HG03196 (cell line): ENCODE measurements at regions not wholly inside any gene's neighbourhood (a gene's known extent, or its start where the extent isn't known, plus 50 kb on each side); places are given as distances from the start of the nearest gene placed in this dataset.
"Not testable (repeated sequence)": the region's sequence is repeated elsewhere in the genome, so short reads cannot be mapped to it uniquely, and the experiment has no call there.

ENCODE experiments used
- ATAC-seq: cut with Tn5 transposase; IDR thresholded peaks from one replicate; pipeline ENCODE4 v1.9.1; 2021; ENCODE audit not compliant: unreplicated experiment

GRCh38 chr6:55052846-55053245 lies 121.5 kb upstream of the HCRTR2 start:
- no peak for ATAC-seq

- ATAC-seq: no peak
Measured at GRCh38 chr6:55058682-55059081, 115.6 kb upstream of the HCRTR2 start.

GRCh38 chr6:55064711-55065420 lies 109.4 kb upstream of the HCRTR2 start:
- ATAC-seq: no peak

- ATAC-seq: no peak
Measured at GRCh38 chr6:55069132-55069781, 105.1 kb upstream of the HCRTR2 start.

- no peak for ATAC-seq
Measured at GRCh38 chr6:55082021-55082420, 92.3 kb upstream of the HCRTR2 start.

GRCh38 chr6:55088011-55088410 lies 86.3 kb upstream of the HCRTR2 start:
- ATAC-seq: not testable (repeated sequence)

GRCh38 chr6:55088902-55089301 lies 85.4 kb upstream of the HCRTR2 start:
- ATAC-seq: no peak

- ATAC-seq: no peak
Measured at GRCh38 chr6:55089325-55089724, 85.0 kb upstream of the HCRTR2 start.

GRCh38 chr6:55100686-55101085 lies 73.6 kb upstream of the HCRTR2 start:
- no peak for ATAC-seq

GRCh38 chr6:55101157-55101556 lies 73.2 kb upstream of the HCRTR2 start:
- ATAC-seq: no peak

- ATAC-seq: no peak
Measured at GRCh38 chr6:55108134-55109130, 65.9 kb upstream of the HCRTR2 start.

- no peak for ATAC-seq
Measured at GRCh38 chr6:55117267-55117666, 57.0 kb upstream of the HCRTR2 start.

- ATAC-seq: not testable (repeated sequence)
Measured at GRCh38 chr6:55124241-55124640, 50.1 kb upstream of the HCRTR2 start.
